K562 (cell line): ENCODE measurements at regions not wholly inside any gene's neighbourhood (a gene's known extent, or its start where the extent isn't known, plus 50 kb on each side); places are given as distances from the start of the nearest gene placed in this dataset.
A peak's percentile ranks its signal among the peaks of the same experiment; 100 is the strongest.

Experiments used
- E2F8 ChIP-seq: fragments of 450-650 bp; IDR thresholded peaks from 2 replicates; pipeline ENCODE4 v1.7.1; 2018; ENCODE audit warnings: mild to moderate bottlenecking, low read depth; ENCODE audit not compliant: partially characterized antibody
- HMGN3 ChIP-seq: IDR thresholded peaks from 2 replicates; pipeline ENCODE4 v1.6.1; 2011; ENCODE audit warnings: borderline replicate concordance, low read depth, mild to moderate bottlenecking, mixed read lengths, low read length; ENCODE audit not compliant: insufficient read length; ENCODE audit errors: extremely low read depth
- MBD1 ChIP-seq: fragments of 250-450 bp; sonication (Bioruptor Pico); IDR thresholded peaks from 2 replicates; pipeline ENCODE4 v1.8.0; 2022; ENCODE audit warnings: inconsistent platforms
- PATZ1 ChIP-seq: fragments of 250-450 bp; sonication (Bioruptor Pico); IDR thresholded peaks from 2 replicates; pipeline ENCODE4 v1.5.0; 2020; ENCODE audit warnings: mild to moderate bottlenecking, borderline replicate concordance
- SMAD4 ChIP-seq: fragments of 250-450 bp; sonication (Bioruptor Pico); conservative IDR thresholded peaks from 2 replicates; pipeline ENCODE4 v1.8.0; 2021; ENCODE audit warnings: inconsistent platforms, mild to moderate bottlenecking, moderate library complexity
- SRSF3 ChIP-seq: fragments of 200-400 bp; formaldehyde crosslinking; IDR thresholded peaks from 2 replicates; pipeline ENCODE4 v1.6.1; 2016; ENCODE audit warnings: mild to moderate bottlenecking, low read length, moderate library complexity; ENCODE audit not compliant: insufficient read depth
- ZBTB40 ChIP-seq, 2 experiments: fragments of 450-650 bp in 1 of 2; sonication (generic) in 1 of 2; formaldehyde crosslinking in 1 of 2; IDR thresholded peaks; 2 replicates each; pipeline versions ENCODE4 v1.7.1 to v1.9.0; 2016 to 2022; ENCODE audit warnings: inconsistent platforms in 1 of 2, mild to moderate bottlenecking in 1 of 2, missing genetic modification reagents in 1 of 2
- ZNF277 ChIP-seq: fragments of 250-450 bp; sonication (Bioruptor Pico); IDR thresholded peaks from 2 replicates; pipeline ENCODE4 v1.8.0; 2022; ENCODE audit warnings: inconsistent platforms, mild to moderate bottlenecking, moderate library complexity, borderline replicate concordance

GRCh38 chr3:72143322-72143721, 358.4 kb upstream of the PROK2 start (continued):
- TF ChIP-seq E2F8: no peak
- no peak for TF ChIP-seq ZBTB40 (IDR thresholded peaks at IDR 0.05)
- no peak for TF ChIP-seq ZBTB40 (CRISPR knock-in tag; IDR thresholded peaks at IDR 0.05)
- TF ChIP-seq SRSF3: no peak
- no peak for TF ChIP-seq HMGN3
- no peak for TF ChIP-seq MBD1 (CRISPR knock-in tag)
- peak; percentile 75 for TF ChIP-seq SMAD4 (CRISPR knock-in tag)
- TF ChIP-seq ZNF277 (CRISPR knock-in tag): no peak
- no peak for TF ChIP-seq PATZ1
